ENCODE measurements at regions not wholly inside any gene's neighbourhood (a gene's known extent, or its start where the extent isn't known, plus 50 kb on each side); places are given as distances from the start of the nearest gene placed in this dataset.

DNA sequence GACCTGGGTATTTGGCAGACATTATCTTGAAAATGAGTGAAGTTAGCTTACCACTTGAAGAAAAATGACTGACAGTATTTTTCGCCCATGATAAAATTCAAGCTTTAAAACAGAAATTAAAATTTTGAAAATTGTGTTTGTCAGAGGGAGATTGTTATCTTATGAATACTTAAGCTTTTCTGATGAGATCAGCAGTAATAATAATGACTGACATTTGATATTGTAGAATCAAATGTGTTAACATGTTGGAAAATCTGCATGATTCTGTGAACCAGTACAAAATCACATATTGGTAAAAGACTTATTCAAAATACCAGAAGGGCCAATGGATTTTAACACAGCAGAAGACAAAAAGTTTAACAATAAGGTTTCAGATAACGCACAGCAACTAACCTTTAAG is 94.0 kb downstream of the MSX2 start:
- TF ChIP-seq ZFP3 (CRISPR knock-in tag; IDR thresholded peaks at IDR 0.05) (no peak), ZFP30 (CRISPR knock-in tag; IDR thresholded peaks at IDR 0.05) (no peak), ZNF8 (CRISPR knock-in tag; IDR thresholded peaks at IDR 0.05) (no peak), ZNF565 (CRISPR knock-in tag; conservative IDR thresholded peaks at IDR 0.05; ENCODE audit: low read depth) (no peak), BACH2 (CRISPR knock-in tag; IDR thresholded peaks at IDR 0.05; ENCODE audit: borderline replicate concordance) (no peak), PATZ1 (CRISPR knock-in tag; IDR thresholded peaks at IDR 0.05; ENCODE audit: borderline replicate concordance) (no peak), ARNTL (CRISPR knock-in tag; IDR thresholded peaks at IDR 0.05; ENCODE audit: borderline replicate concordance, low read depth) (no peak), CREB5 (CRISPR knock-in tag; IDR thresholded peaks at IDR 0.05; ENCODE audit: low read depth) (no peak), TOX (CRISPR knock-in tag; IDR thresholded peaks at IDR 0.05; ENCODE audit: borderline replicate concordance) (no peak), OSR1 (CRISPR knock-in tag; IDR thresholded peaks at IDR 0.05) (no peak)
- TF ChIP-seq, protein P1, sequence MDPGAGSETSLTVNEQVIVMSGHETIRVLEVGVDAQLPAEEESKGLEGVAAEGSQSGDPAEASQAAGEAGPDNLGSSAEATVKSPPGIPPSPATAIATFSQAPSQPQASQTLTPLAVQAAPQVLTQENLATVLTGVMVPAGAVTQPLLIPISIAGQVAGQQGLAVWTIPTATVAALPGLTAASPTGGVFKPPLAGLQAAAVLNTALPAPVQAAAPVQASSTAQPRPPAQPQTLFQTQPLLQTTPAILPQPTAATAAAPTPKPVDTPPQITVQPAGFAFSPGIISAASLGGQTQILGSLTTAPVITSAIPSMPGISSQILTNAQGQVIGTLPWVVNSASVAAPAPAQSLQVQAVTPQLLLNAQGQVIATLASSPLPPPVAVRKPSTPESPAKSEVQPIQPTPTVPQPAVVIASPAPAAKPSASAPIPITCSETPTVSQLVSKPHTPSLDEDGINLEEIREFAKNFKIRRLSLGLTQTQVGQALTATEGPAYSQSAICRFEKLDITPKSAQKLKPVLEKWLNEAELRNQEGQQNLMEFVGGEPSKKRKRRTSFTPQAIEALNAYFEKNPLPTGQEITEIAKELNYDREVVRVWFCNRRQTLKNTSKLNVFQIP (CRISPR knock-in tag; IDR thresholded peaks at IDR 0.05; ENCODE audit: borderline replicate concordance, low read depth), result no peak
- no peak for ATAC-seq

- TF ChIP-seq ZNF8 (CRISPR knock-in tag; IDR thresholded peaks at IDR 0.05), result no peak
- no peak for TF ChIP-seq ISL1 (CRISPR knock-in tag; IDR thresholded peaks at IDR 0.05)
- TF ChIP-seq ZC3H10 (CRISPR knock-in tag; IDR thresholded peaks at IDR 0.05), result no peak
- no peak for TF ChIP-seq RARB (CRISPR knock-in tag; IDR thresholded peaks at IDR 0.05)
- no peak for TF ChIP-seq CSDC2 (CRISPR knock-in tag; IDR thresholded peaks at IDR 0.05)
- no peak for TF ChIP-seq ZNF70 (CRISPR knock-in tag; IDR thresholded peaks at IDR 0.05)
- TF ChIP-seq TSHZ2 (CRISPR knock-in tag; IDR thresholded peaks at IDR 0.05), result no peak
- TF ChIP-seq PATZ1 (CRISPR knock-in tag; IDR thresholded peaks at IDR 0.05; ENCODE audit: borderline replicate concordance), result no peak
- TF ChIP-seq, protein P2, sequence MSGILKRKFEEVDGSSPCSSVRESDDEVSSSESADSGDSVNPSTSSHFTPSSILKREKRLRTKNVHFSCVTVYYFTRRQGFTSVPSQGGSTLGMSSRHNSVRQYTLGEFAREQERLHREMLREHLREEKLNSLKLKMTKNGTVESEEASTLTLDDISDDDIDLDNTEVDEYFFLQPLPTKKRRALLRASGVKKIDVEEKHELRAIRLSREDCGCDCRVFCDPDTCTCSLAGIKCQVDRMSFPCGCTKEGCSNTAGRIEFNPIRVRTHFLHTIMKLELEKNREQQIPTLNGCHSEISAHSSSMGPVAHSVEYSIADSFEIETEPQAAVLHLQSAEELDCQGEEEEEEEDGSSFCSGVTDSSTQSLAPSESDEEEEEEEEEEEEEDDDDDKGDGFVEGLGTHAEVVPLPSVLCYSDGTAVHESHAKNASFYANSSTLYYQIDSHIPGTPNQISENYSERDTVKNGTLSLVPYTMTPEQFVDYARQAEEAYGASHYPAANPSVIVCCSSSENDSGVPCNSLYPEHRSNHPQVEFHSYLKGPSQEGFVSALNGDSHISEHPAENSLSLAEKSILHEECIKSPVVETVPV (CRISPR knock-in tag; IDR thresholded peaks at IDR 0.05), result no peak
- TF ChIP-seq, protein P1 (CRISPR knock-in tag; IDR thresholded peaks at IDR 0.05; ENCODE audit: borderline replicate concordance, low read depth), result no peak
- TF ChIP-seq ZFP30 (CRISPR knock-in tag; IDR thresholded peaks at IDR 0.05), result no peak
- no peak for TF ChIP-seq ESRRG (CRISPR knock-in tag; IDR thresholded peaks at IDR 0.05)
- no peak for TF ChIP-seq GLIS3 (CRISPR knock-in tag; IDR thresholded peaks at IDR 0.05)
- TF ChIP-seq ZNF565 (CRISPR knock-in tag; conservative IDR thresholded peaks at IDR 0.05; ENCODE audit: low read depth), result no peak
- TF ChIP-seq PPARA (CRISPR knock-in tag; IDR thresholded peaks at IDR 0.05; ENCODE audit: borderline replicate concordance), result no peak
- TF ChIP-seq CREB5 (CRISPR knock-in tag; IDR thresholded peaks at IDR 0.05; ENCODE audit: low read depth), result no peak
- no peak for TF ChIP-seq SNAI2 (CRISPR knock-in tag; IDR thresholded peaks at IDR 0.05)
- ATAC-seq, result no peak
These were observed 93.2 kb downstream of the MSX2 start for GRCh38 chr5:174817610-174818009.
